ENCODE measurements at regions not wholly inside any gene's neighbourhood (a gene's known extent, or its start where the extent isn't known, plus 50 kb on each side); places are given as distances from the start of the nearest gene placed in this dataset.

- no peak for TF ChIP-seq POLR2A (IDR thresholded peaks at IDR 0.05)
- TF ChIP-seq CTCF (IDR thresholded peaks at IDR 0.05): no peak
Measured at GRCh38 chr4:29336861-29337260, 1383.3 kb upstream of the PCDH7 start.
